GM19240 (cell line): ENCODE measurements at regions not wholly inside any gene's neighbourhood (a gene's known extent, or its start where the extent isn't known, plus 50 kb on each side); places are given as distances from the start of the nearest gene placed in this dataset.

Source experiments
- DNase-seq: peaks from one replicate; pipeline ENCODE4 v3.0.0; 2011; ENCODE audit warnings: low spot score; ENCODE audit not compliant: insufficient read length

DNA sequence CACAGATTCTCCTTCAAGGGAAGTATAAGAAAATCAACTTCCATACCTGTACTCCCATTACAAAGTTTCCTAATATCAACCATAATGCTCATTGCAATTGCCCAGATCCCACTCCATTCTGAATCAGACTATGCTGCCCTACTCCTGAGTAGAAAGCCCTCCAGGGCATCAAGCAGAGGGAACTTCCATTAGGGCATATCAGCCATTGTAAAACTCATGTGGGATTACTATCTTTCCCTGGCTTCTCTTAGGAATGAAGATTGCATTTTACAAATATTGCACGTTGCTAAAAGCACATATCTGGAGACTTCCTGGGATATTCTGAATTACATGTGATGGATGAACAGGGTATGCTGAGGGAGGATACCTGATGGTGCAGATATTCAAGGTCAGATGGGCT, 263.2 kb downstream of the FOXA2 start:
- no peak for DNase-seq

DNA sequence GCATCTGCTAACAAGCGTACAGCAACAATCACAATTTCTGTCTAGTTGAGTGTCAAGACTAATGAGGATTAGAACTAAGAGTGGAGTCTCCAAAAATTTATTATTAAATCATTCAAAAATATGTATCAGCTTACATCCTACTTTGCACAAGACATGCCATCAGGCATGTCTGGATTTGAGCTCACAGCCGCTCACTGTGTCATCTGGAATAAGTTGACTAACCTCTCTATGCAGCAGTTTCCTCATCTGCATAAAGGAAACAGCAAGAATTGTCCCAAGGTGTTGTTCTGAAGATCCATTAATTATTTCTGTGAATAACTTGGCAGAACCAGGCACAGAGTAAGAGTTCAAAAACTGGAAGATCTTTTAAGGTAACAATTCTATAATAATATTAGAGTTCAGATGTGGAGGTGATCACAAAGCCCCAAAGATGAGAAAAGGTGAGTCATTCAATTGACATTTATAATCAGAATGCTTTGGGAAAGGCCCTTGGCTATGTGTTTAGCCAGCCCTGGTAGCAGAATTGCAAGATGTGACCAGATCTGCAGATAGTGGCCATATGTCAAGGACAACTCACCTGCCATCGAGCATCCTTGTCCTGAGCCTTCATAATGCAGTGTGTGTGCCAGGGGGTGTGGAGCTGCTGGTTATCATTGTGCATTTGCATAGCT, 264.0 kb downstream of the FOXA2 start:
- no peak for DNase-seq

DNA sequence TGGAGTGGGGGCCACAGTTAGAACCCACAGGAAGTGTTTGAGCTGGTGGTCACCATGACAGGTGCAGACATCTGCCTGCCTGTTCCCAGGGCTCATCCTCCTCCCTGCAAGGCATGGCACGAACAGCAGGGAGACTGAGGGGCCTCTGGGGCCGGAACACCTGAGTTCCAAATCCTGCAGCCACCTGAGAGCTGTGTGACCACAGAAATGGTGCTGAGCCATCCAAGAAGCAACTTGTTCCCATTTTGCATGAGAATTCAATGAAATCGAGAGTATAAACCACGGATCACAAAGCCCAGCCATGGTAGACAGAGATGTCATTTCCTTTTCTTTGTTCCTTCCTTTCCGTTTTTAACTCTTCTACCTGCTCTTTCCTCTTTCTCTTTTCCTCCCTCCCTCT, 268.6 kb downstream of the FOXA2 start:
- no peak for DNase-seq

DNA sequence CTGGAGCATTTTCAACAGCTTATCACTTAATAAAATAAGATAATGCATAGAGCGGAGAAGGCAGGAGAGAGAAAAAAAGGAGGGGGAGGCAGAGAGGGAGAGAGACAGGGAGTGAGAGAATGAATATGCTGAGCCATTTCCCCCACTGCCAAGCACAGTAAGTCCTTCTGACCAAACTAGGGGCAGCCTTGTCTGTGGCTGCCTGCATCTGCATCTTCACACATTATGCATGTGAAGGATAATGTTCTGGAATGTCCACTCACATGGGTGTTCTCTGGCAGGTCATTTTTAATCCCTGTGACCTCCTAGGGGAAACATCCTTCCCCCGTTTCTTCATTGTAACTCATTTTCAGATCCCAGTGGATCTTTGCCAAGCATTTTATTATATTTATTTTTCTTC, 269.3 kb downstream of the FOXA2 start:
- DNase-seq = no peak

DNA sequence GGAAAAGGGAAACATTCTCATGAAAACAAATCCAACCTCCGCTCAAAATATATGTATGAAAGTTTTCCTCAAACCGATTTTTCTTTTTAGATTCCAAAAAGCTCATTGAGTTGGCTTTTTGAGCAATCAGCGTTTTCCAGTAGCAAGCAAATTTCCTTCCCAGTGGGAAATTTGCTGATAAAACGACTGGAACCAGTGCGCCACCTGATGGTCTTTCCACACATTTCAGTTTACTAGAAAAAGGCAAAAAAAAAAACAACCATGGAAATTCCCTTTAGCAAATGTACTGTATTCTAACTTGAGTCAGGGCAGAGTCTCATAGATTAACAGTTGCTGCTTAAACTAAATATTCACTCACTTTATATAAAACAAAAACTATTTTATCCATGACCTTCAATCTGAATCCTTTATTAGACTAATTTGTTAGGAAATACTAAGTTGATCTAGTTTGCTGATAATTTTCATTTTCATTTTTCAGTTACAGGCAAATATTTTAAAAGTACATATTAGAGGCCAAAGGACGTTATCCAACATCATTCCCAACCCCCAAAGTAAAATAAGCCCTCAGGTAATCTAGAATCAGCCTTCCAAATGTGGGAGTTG, 271.5 kb downstream of the FOXA2 start:
- DNase-seq = no peak

DNA sequence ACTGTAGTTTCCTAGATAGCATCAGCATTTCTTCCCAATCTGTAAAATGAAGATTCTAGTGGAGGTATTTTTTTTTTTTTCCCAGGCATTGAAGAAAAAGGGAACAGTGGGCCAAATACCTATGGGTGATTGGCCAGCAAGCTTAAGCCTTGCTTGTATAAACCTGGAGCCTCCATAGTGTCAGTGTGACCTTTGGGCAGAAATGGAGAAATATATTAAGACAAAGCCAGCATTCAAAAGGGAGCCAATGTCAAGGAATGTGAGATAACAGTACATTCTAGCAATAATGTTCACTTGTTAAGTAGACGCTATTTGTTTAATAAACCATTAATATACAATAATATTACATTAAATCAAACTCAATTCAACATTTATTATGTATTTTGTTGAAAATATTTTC, 275.4 kb downstream of the FOXA2 start:
- DNase-seq = no peak

DNA sequence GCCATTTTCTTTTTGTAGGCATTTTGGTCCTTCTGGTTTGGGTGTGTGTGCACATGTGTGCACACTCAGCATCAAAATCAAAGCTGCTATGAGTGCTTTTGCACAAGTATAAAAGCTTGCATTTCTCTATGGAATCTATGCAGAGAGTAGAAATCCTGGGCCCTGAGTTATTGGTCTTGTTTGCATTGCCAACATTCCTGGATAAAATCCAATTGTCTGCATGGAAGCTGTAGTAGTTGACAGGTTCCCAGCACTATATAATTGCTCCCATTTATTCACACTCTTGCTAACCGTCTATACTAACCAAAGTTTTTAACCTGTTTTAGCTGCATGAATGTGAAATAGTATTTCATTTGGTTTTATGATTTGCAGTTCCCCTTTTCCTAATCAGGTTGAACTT, 277.0 kb downstream of the FOXA2 start:
- no peak for DNase-seq

DNA sequence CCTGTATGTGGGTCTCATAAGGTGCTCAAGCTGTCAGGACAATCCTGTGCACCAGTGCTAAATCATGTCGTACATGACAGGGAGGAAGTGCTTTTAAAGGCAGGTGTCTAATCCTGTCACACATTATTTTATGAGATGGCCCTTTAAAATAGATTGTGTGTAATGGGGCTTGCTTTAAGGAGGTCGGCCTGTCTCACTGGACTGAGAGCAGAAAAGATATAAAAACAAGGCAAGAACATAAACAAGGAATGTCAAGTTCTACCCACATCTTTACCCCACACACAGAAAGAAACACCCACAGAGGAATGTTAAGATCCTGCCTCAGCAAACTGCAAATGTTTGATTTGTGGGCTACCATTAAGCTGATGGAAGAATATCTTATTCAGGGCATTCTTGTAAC, 279.0 kb downstream of the FOXA2 start:
- DNase-seq = no peak

DNA sequence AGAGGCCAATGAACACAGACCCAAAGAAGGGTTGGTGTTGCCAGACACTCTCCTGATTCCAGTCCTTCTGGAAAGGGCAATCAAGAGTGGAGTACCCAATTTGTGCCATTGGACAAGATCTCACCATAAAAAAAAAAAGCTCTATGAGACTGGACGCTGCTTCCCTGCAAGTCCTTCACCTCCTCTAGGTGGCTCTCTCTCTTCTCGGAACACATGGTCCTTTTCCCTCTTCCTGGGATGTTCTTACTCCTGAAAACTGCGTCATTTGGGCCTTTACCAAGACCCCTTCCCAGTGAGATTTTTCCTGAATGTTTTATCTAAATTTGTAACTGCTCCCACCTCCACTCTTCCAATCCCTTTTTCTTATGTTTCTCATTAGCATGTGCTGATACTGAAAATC, 280.8 kb downstream of the FOXA2 start:
- no peak for DNase-seq

DNA sequence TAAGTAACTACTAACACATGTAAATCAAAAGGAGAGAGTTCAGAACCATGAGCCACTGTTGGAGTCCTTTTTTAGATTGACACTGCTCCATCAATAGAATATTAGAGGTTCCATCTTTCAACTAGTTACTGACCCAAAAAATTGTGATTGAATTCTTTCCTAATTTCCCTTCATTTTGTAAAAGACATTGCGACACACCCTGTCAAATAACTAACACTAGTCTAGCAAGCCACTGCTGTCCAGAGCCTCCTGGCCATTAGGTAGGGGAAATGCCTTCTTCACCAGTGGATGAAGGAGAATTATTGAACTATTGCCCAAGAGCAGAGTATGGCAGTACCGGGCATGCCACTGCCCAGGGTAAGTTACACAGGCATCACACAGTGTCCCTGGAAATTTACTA, 282.3 kb downstream of the FOXA2 start:
- no peak for DNase-seq

DNA sequence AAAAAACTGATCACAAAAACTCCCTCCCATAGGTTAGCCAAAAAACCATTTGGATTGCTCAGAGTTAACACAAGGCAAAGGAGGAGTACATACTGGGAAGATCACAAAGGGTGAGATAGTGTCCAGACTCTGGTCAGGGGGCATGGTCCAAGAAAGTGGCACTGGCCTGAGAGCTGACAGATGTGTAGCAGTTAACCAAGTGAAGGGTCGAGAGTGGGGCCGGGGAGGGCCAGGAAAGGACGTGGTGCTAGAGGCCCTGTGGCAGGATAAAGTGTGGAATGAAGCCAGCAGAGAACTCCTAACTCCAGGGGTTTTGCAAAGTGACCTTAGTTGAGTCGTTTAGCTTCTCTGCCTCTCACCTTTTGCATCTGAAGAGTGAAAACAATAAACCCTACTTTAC, 290.5 kb downstream of the FOXA2 start:
- no peak for DNase-seq

DNA sequence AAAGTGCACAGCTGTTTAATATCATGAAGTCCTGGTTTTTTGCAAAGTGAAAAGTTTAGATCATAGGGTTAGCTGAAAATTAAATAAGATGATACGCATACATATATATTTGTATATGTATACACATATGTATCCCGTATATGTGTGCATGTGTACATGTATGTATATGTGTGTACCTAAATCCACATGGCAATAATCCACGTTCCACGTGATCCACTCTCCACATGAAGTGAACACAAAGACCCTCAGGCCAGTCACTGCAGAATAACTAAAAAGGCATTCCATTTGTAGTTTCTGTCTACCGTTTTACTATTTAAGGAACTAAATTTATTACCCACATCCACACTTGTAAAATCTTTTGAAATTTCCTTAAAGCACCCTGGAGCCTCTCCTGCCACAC, 294.9 kb downstream of the FOXA2 start:
- no peak for DNase-seq

DNA sequence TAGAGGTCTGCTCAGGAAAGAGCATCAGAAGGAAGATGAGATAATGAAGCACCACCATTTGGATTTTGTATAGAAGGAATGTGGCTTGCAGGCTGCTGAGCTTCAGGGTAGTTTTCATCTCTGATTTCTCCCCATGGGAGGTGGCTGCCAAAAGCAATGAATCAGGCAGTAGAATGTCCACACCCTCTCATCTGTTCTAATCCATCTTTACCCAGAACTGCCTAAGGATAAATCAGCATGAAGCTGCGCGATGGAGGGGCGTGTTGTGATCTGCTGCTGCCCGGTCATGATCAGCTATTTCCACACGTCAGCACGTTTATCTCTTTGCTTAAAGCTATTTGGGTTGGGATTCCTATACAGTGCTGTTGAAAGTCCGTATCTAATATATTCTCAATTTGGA, 295.4 kb downstream of the FOXA2 start:
- DNase-seq = no peak

DNA sequence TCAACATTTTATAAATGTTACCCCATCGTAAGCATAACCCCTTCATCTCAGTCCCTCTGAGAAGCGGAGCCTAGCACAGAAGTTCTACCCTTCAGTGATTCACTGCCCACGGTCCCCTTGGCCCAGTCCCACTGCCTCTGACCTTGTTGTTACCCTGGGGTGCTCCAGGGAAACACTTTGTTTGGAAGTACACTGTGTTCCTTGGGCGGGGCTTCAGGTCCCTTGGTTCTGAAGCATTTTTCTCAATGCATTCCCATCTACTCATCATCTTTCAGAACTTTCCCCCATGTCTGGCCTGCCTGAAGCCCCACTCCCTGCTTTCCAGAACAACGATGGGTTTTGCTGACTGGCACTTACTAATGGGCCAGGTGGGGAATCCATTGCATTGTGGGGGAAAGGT, 296.2 kb downstream of the FOXA2 start:
- DNase-seq = no peak

DNA sequence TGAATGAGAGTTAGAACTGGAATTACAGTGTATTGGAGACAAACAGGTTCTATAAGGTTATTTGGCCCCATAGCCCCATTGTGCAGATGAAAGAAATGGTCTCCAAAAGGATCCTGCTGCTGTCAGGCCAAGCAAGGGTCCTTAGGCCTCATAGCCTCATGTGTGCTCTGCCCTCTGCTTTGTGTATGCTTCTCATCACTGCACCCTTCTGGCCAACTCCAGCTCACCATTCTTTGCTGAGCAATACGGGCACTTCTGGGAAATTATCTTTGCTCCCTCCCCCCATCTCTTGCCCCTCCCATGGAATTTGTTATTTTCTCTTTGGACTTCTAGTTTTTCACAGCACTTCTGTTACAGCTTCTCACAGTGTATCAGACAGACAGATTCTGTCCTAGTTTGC, 298.8 kb downstream of the FOXA2 start:
- DNase-seq = no peak

DNA sequence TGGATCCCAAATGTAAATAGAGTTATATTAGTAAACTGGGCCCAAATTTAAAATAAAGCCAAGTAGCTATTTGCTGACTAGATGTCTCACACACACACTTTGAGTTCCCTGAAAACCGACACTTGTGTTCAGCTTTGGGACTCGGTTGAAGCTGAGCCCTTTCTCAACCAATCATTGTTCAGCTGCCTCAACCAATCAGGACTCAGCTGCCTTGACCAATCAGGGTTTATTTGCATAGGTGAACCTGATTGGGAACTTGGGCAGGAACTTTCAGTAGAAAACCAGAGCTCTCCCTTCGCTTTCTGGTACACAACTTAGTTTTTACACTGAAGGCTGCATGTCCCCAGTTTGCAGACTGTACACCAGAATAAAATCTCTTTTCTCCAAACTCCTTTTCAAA, 301.7 kb downstream of the FOXA2 start:
- no peak for DNase-seq

DNA sequence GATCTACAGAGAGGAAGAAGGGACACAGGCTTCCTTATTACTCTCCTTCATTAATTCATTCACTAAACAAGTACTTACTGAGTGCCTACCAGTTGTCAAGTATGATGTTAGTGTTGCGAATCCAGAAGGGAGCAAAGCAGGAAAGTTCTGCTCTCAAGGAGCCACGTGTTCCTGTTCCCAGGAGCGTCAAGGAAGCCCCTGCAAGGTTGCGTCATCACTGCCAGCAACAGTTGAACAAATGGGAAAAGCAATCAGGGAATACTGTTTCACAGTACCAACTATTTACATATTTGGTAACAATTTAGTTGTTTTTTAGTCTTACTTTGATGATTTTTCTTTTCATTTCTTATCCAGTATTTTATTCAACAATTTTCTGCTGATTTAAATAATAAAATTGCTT, 310.0 kb downstream of the FOXA2 start:
- no peak for DNase-seq

DNA sequence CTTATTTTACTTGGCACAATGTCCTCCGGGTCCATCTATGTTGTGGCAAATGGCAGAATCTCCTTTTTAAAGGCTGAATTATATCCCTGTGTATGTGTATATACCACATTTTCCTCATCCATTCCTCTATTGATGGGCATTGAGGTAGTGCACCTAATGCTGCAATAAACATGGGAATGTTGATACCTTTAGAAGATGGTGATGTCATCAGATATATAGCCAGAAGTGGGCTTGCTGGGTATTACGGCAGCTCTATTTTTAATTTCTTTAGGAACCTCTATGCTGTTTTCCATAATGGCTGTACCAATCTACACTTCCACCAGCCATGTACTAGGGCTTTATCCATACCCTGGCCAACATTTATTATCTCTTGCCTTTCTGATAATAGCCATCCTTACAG, 315.7 kb downstream of the FOXA2 start:
- DNase-seq = no peak

DNA sequence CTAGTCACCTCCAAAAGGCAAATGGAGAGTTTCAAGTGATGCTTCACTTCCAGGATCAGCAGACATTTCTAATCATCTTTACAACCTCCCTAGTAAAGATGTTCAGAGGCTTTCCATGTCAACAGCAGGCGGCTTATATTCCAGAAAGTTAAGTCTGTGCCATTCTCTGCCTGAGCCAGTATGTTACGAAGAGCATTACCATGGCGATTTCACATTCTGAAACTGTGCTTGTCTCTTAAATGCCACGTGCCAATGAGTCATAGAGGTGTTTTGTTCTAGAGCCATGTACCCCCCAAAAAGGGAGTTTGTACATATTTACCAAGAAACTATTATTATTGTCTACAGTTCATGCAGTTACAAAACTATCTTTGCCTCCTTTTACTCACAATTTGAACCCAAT, 319.5 kb downstream of the FOXA2 start:
- no peak for DNase-seq

DNA sequence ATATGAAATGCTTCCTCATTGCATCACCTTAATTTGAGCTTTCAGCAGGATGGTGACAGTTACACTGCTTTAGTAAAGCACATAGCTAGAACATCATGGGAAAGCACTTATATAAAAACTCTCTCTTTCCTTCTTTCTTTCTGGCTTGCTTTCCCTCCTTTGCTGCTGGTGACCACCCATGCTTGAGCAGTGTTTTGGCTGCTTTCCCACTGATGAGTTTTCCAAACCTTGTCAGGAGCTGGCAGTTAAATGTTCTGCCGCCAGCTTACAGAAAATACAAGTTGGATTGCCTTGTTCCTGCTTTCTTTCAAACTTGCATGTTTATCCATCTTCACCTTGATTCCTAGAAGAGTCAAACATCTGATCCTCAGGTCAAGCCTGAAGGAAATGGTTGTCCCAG, 323.9 kb downstream of the FOXA2 start:
- DNase-seq = no peak

DNA sequence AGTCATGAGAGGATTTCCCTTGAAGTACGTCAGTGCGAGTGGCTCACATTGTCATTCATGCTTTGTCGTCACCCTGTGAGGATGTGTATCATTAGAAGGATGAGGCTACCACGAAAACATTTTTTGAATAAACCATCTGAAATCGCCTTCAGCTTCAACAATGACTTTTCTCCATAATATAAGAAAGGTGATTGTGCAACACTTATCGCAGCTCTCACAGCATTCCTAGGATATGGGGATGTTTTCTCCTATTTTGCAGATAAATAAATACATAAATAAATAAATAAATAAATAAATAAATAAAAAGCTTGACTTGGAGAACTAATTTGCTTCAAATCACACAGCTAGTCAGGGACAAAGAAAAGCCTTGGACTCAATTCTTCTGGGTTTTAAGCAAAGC, 326.5 kb downstream of the FOXA2 start:
- DNase-seq = no peak

DNA sequence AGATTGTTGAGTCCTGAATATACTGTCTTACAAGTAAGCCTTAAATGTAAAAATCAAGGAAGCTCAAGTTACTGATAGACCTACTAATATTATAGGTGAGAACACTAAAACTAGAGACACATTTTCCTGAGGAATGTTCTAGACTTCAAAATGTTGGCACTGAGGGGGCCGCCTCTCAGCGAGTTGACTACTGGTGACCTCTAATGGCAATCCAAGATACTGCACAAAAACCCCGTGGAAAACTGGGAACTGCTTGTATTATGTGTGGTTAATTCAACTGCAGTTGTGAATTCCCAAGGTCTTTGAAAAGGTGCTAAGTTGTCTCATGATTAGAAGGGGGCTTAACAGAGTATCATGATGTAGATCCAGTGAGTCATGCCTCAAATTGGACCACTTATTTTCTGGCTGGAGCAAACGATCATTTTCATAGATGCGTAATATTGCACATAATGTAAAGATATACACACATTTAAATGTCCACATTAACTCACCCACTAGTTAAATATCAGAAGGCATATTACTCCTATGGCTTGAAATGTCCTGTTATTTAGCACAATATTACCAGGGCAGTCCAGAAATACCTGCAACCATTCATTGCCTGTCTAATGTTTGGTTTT, 336.2 kb downstream of the FOXA2 start:
- DNase-seq = no peak

DNA sequence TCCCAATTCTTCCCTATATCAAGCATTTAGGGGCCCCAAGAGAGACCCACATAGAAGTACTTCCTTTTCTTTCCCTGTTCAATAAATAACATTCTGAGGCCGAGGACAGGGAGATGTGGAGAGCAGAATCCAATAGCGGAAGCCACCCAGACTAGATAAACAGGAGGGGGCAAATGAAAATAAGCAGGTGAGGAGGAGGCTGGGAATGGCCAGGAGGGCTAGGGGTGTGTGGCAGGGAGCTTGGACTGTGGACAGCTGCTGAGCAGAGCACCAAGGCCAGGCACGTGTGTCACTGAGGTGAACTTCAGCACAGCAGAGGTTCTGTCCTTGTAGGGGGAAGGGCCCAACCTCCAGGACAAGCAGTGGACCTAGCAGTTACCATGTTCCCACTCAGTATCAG, 339.2 kb downstream of the FOXA2 start:
- DNase-seq = no peak
